Esophagus squamous epithelium (tissue), 4 donors: ENCODE measurements at regions not wholly inside any gene's neighbourhood (a gene's known extent, or its start where the extent isn't known, plus 50 kb on each side); places are given as distances from the start of the nearest gene placed in this dataset.

Source experiments
- CTCF ChIP-seq, 6 experiments: fragments of 450-650 bp in 4 of 6; fragments of 200-600 bp in 2 of 6; sonication (generic) in 2 of 6; IDR thresholded peaks; one replicate each; pipeline ENCODE4 v1.5.1; 2016 to 2019; ENCODE audit warnings: antibody characterized with exemption in 6 of 6, mild to moderate bottlenecking in 4 of 6, moderate library complexity in 4 of 6
- POLR2A ChIP-seq, 4 donors: fragments of 450-650 bp; IDR thresholded peaks; one replicate each; pipeline ENCODE4 v1.6.1; 2017; ENCODE audit warnings: antibody characterized with exemption in 4 of 4, mild to moderate bottlenecking in 4 of 4, moderate library complexity in 3 of 4

GRCh38 chr15:87805117-87805820, 451.3 kb downstream of the NTRK3 start:
- TF ChIP-seq POLR2A (IDR thresholded peaks at IDR 0.05) (no peak), CTCF (IDR thresholded peaks at IDR 0.05) (no peak)
